GM12878 (cell line): ENCODE measurements at regions not wholly inside any gene's neighbourhood (a gene's known extent, or its start where the extent isn't known, plus 50 kb on each side); places are given as distances from the start of the nearest gene placed in this dataset.

Source experiments
- ATAC-seq: fragments of 200-7000 bp; cut with Tn5 transposase; 3 replicates; pipeline ENCODE4 v1.9.1; 2020; ENCODE audit warnings: mild to moderate bottlenecking, moderate library complexity
- BruUV-seq: library from RNA; stranded (reverse); fragments of 400-500 nt; replicated peaks from 2 replicates; lab custom pipeline; 2021; lab: Mats Ljungman, UMichigan
- CTCF ChIA-PET: fragments of 300-600 bp; sonication (Branson Sonifier 250); formaldehyde crosslinking; extraction: SDS; loops from one replicate; lab custom pipeline; 2021; ENCODE audit warnings: inconsistent platforms; lab: Yijun Ruan, JAX
- POLR2A ChIA-PET: fragments of 350-600 bp; formaldehyde crosslinking; extraction: SDS; loops from one replicate; lab custom pipeline; 2021; ENCODE audit warnings: inconsistent platforms; lab: Charles Lee
- RAD21 ChIA-PET: fragments of 300-600 bp; sonication (Branson Sonifier 250); formaldehyde crosslinking; loops from one replicate; lab custom pipeline; 2023; ENCODE audit warnings: antibody characterized with exemption; ENCODE audit not compliant: unreplicated experiment; lab: Charles Lee
- SMC1A ChIA-PET: fragments of 300-600 bp; sonication (Branson Sonifier 250); formaldehyde crosslinking; loops from one replicate; lab custom pipeline; 2023; ENCODE audit not compliant: unreplicated experiment, uncharacterized antibody; lab: Charles Lee
- DNase-seq: peaks from one replicate; pipeline ENCODE4 v3.0.0-alpha.2; 2011; ENCODE audit warnings: low read depth, low spot score
- FAIRE-seq: peaks from 3 replicates; lab custom pipeline; 2011; peaks lifted over from hg19 to GRCh38; lab: Jason Lieb, UNC
- H2AFZ ChIP-seq: 2 replicates; pipeline ENCODE4 v1.6.0; 2011; ENCODE audit warnings: low read depth, low read length, control low read depth; ENCODE audit not compliant: control insufficient read depth
- H3K27ac ChIP-seq: 2 replicates; pipeline ENCODE4 v1.5.1; 2011; ENCODE audit warnings: control low read depth; ENCODE audit not compliant: control insufficient read depth, insufficient read depth
- H3K27me3 ChIP-seq, 2 experiments: replicated peaks in 1 of 2; 2 replicates each; pipeline versions ENCODE4 v1.6.0 to v1.6.1; 2011; ENCODE audit warnings: low read length in 1 of 2; ENCODE audit not compliant: control insufficient read depth in 2 of 2, insufficient read depth in 2 of 2
- H3K36me3 ChIP-seq, 2 experiments: 2 replicates each; pipeline ENCODE4 v1.5.1; 2011; ENCODE audit warnings: low read length in 1 of 2; ENCODE audit not compliant: control insufficient read depth in 2 of 2, insufficient read depth in 2 of 2
- H3K4me1 ChIP-seq: 2 replicates; pipeline ENCODE4 v1.6.1; 2011; ENCODE audit warnings: mild to moderate bottlenecking, low read length, moderate library complexity, mixed read lengths; ENCODE audit not compliant: control insufficient read depth, insufficient read depth
- H3K4me2 ChIP-seq: 2 replicates; pipeline ENCODE4 v1.6.0; 2011; ENCODE audit warnings: control low read depth; ENCODE audit not compliant: control insufficient read depth, insufficient read depth
- H3K4me3 ChIP-seq: fragments of 200-600 bp; sonication (generic); 2 replicates; pipeline ENCODE4 v1.5.1; 2016
- H3K79me2 ChIP-seq: 2 replicates; pipeline ENCODE4 v1.6.0; 2011; ENCODE audit warnings: low read length; ENCODE audit not compliant: control insufficient read depth, insufficient read depth
- H3K9ac ChIP-seq: 2 replicates; pipeline ENCODE4 v1.8.0; 2011; ENCODE audit warnings: low read length, control low read depth, mixed read lengths; ENCODE audit not compliant: control insufficient read depth, insufficient read depth
- H3K9me3 ChIP-seq: replicated peaks from 3 replicates; pipeline ENCODE4 v1.5.1; 2011; ENCODE audit warnings: mild to moderate bottlenecking, low read length; ENCODE audit not compliant: control insufficient read depth, insufficient read depth
- H4K20me1 ChIP-seq: 2 replicates; pipeline ENCODE4 v1.6.0; 2011; ENCODE audit not compliant: control insufficient read depth, insufficient read depth
- ASH2L ChIP-seq: fragments of 300-600, 200-600 bp; sonication (generic); IDR thresholded peaks from 2 replicates; pipeline ENCODE4 v1.6.1; 2017; ENCODE audit warnings: low read depth, mild to moderate bottlenecking, borderline replicate concordance
- BMI1 ChIP-seq: fragments of 450-650 bp; IDR thresholded peaks from 2 replicates; pipeline ENCODE4 v1.6.1; 2016; ENCODE audit warnings: mild to moderate bottlenecking, moderate library complexity, borderline replicate concordance
- CTCF ChIP-seq, 3 experiments: IDR thresholded peaks in 2 of 3; conservative IDR thresholded peaks in 1 of 3; 2 replicates each; pipeline ENCODE4 v1.5.1; 2011; ENCODE audit warnings: low read depth in 3 of 3, low read length in 3 of 3, mild to moderate bottlenecking in 3 of 3, control low read depth in 2 of 3, moderate library complexity in 2 of 3, inconsistent platforms in 1 of 3, mixed read lengths in 1 of 3; ENCODE audit not compliant: control insufficient read depth in 2 of 3, insufficient read depth in 1 of 3; ENCODE audit errors: extremely low read depth in 1 of 3
- DPF2 ChIP-seq: fragments of 450-650 bp; IDR thresholded peaks from 2 replicates; pipeline ENCODE4 v1.6.1; 2017; ENCODE audit warnings: mild to moderate bottlenecking
- EED ChIP-seq: sonication (generic); IDR thresholded peaks from 2 replicates; pipeline ENCODE4 v1.6.1; 2016; ENCODE audit warnings: antibody characterized with exemption, low read depth
- IRF5 ChIP-seq: fragments of 450-650 bp; IDR thresholded peaks from 2 replicates; pipeline ENCODE4 v1.6.1; 2017; ENCODE audit warnings: borderline replicate concordance
- KDM1A ChIP-seq: fragments of 200-600 bp; sonication (generic); IDR thresholded peaks from 2 replicates; pipeline ENCODE4 v1.6.1; 2016; ENCODE audit warnings: borderline replicate concordance
- NR2C1 ChIP-seq: fragments of 450-650 bp; IDR thresholded peaks from 2 replicates; pipeline ENCODE4 v1.6.1; 2017; ENCODE audit warnings: antibody characterized with exemption, mild to moderate bottlenecking, moderate library complexity
- RAD21 ChIP-seq: IDR thresholded peaks from 2 replicates; pipeline ENCODE4 v1.6.1; 2011; ENCODE audit warnings: mild to moderate bottlenecking, low read depth, low read length, moderate library complexity; ENCODE audit not compliant: insufficient read depth
- RB1 ChIP-seq: fragments of 450-650 bp; formaldehyde crosslinking; IDR thresholded peaks from 2 replicates; pipeline ENCODE4 v1.6.1; 2017; ENCODE audit warnings: mild to moderate bottlenecking, borderline replicate concordance
- RCOR1 ChIP-seq: conservative IDR thresholded peaks from 2 replicates; pipeline ENCODE4 v1.6.1; 2012; ENCODE audit warnings: low read depth, low read length, improper control_type of control experiment
- SMAD1 ChIP-seq: fragments of 450-650 bp; IDR thresholded peaks from 2 replicates; pipeline ENCODE4 v1.6.1; 2018; ENCODE audit warnings: mild to moderate bottlenecking, low read depth; ENCODE audit not compliant: partially characterized antibody
- ZBED1 ChIP-seq: IDR thresholded peaks from 2 replicates; pipeline ENCODE4 v1.6.1; 2016; ENCODE audit warnings: borderline replicate concordance
- WGBS: methylation state at CpG from one replicate; pipeline ENCODE4 v1.1.6; 2016; ENCODE audit warnings: low lambda C conversion rate; ENCODE audit not compliant: insufficient replicate concordance, insufficient coverage; ENCODE audit errors: missing lambda C conversion rate; 5-methylcytosine and 5-hydroxymethylcytosine counted together
- in situ Hi-C: fragments of 300-500 bp; cut with MboI; formaldehyde crosslinking; loops from 9 replicates; pipeline ENCODE4 v1.14.3; 2018; ENCODE audit warnings: mixed read lengths
- intact Hi-C: fragments of 100-400 bp; cut with micrococcal nuclease; formaldehyde crosslinking; loops from one replicate; pipeline ENCODE4 v1.14.2; 2022; ENCODE audit not compliant: unreplicated experiment

- TF ChIP-seq EED (no peak), ZBED1 (no peak), ASH2L (no peak)
- TF ChIP-seq, all 136 proteins: peak for 0
- Histone ChIP-seq H3K9me3 (no peaks in the 10 kb centered on the region; the same call in 2 of the 3 replicates), H3K4me1 (no peaks in the 10 kb centered on the region), H3K36me3 (no peaks in the 10 kb centered on the region), H3K79me2 (no peaks in the 10 kb centered on the region), H3K27me3 (no peaks in the 10 kb centered on the region), H3K27ac (no peak overlapping the region), H4K20me1 (no peaks in the 10 kb centered on the region), H2AFZ (no peak overlapping the region), H3K9ac (no peak overlapping the region), H3K4me3 (no peak overlapping the region), H3K4me2 (no peak overlapping the region)
- CTCF ChIA-PET, result no interaction called here
- ATAC-seq, result no peak
- FAIRE-seq, result no peak
- RAD21 ChIA-PET, result no interaction called here
- BruUV-seq, result no TSS peak
- POLR2A ChIA-PET, result no interaction called here
- WGBS, result 13% methylated on average over 5 of the region's 5 CpGs
- in situ Hi-C loops, result no loop called here
- intact Hi-C loops, result no loop called here
- SMC1A ChIA-PET, result no interaction called here
- no peak for DNase-seq
These were observed 503.3 kb downstream of the TCERG1L start for GRCh38 chr10:130808243-130808642.

- Histone ChIP-seq H3K4me2 (no peak overlapping the region), H3K27me3 (no peaks in the 10 kb centered on the region), H3K9me3 (no peaks in the 10 kb centered on the region; the same call in 2 of the 3 replicates), H3K4me3 (no peak overlapping the region), H3K9ac (no peak overlapping the region), H3K79me2 (no peaks in the 10 kb centered on the region), H4K20me1 (no peaks in the 10 kb centered on the region), H3K27ac (no peak overlapping the region), H2AFZ (no peak overlapping the region), H3K36me3 (no peaks in the 10 kb centered on the region), H3K4me1 (no peaks in the 10 kb centered on the region)
- no peak for DNase-seq
- ATAC-seq, result no peak
- in situ Hi-C loops, result no loop called here
- no peak for FAIRE-seq
- ChIA-PET POLR2A (no interaction called here), RAD21 (no interaction called here), SMC1A (no interaction called here), CTCF (no interaction called here)
- WGBS, result 5% methylated on average over 4 of the region's 4 CpGs
- BruUV-seq, result no TSS peak
- intact Hi-C loops, result no loop called here
- TF ChIP-seq SMAD1, result no peak
- no peak for TF ChIP-seq RAD21
- no peak for TF ChIP-seq DPF2
- no peak for TF ChIP-seq NR2C1
- no peak for TF ChIP-seq IRF5
- no peak for TF ChIP-seq RCOR1
- TF ChIP-seq CTCF (IDR thresholded peaks at IDR 0.05 in 2 of 3, conservative IDR thresholded peaks at IDR 0.05 in 1 of 3; ENCODE audit: control insufficient read depth in 2 of 3, extremely low read depth in 1 of 3, insufficient read depth in 1 of 3, low read depth in 3 of 3, low read length in 3 of 3), result no peak
- no peak for TF ChIP-seq RB1
- TF ChIP-seq KDM1A, result no peak
- no peak for TF ChIP-seq BMI1
These were observed 502.8 kb downstream of the TCERG1L start for GRCh38 chr10:130808686-130809085.
